ENCODE measurements at regions not wholly inside any gene's neighbourhood (a gene's known extent, or its start where the extent isn't known, plus 50 kb on each side); places are given as distances from the start of the nearest gene placed in this dataset.

DNA sequence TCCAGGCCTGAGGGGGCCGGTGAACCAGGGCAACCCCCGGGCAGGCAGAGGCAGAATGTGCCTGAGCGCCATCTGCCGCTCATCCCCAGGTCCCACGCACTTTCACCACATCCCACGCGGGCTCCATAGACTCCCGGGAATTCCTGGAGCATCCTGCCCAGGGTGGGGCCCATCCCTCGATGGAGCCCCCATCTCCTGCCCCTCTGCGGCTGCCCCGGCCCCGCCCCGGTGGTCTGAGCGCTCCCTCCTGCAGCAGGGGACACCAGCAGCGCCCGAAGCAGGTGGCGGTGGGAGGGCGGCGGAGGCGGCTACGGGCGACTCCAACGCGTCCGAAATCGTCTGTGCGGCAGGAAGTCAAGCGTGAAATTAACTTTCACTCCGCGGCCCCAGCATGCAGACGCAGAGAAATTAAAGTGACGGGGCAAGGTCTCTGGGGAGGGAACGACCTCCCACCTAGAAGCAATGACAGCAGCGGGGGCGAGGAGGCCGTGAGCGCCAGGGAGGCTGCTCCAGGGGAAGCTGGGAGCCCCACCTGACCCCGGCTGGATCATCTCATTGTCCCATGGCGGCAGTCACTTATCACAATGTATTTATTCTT is 122.2 kb downstream of the NCOR2 start:
- Histone ChIP-seq H3K36me3 (ENCODE audit: insufficient read depth, low read length) (peaks cover 32% of the 10 kb centered on the region), H3K4me1 (ENCODE audit: insufficient read depth, low read length) (peaks cover 43% of the 10 kb centered on the region), H3K27me3 (ENCODE audit: control insufficient read depth in 1 of 2, insufficient read depth in 2 of 2, low read length in 2 of 2) (no peaks in the 10 kb centered on the region), H3K9ac (ENCODE audit: low read length) (no peak overlapping the region), H3K4me3 (ENCODE audit: low read depth in 1 of 2, low read length in 2 of 2) (no peak overlapping the region), H3K27ac (ENCODE audit: low read depth, low read length) (no peak overlapping the region), H3K9me3 (ENCODE audit: low read length) (no peaks in the 10 kb centered on the region)

DNA sequence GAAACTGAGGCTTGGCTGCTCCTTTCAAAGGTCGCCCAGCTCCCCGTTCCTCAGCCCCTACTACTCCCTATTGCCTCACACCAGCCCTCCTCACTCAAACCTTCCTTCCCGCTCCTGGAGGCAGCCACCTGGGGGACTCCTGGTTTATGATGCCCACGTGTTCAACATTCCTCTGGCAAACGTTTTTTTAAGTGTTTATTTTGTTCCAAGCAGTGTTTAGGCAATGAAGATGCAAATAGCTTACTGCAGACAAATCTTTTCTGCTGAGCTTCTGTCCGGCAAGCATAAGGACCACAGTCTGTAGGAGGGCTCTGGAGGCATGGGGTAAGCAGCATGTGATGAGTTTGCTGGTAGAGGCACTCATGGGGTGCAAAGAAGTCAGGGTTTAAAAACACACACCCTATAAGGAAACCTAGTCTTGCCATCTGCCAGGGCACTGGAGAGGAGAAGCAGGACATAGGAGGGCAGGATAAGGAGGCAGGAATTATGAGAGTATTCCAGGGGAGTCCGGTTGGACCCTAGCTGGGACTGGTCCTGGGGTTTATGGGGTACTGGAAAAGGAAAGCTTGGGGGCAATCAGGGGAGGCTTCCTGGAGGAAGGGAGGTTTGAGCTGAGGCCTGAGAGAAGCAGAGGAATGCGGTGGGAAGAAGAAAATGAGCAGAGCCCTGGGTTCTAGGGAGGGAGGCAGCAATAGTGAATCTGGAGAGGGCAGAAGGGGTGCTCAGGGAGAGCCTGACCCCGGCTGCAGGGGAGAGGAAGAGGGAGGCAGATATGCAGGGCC is 123.3 kb downstream of the NCOR2 start:
- H3K27me3 ChIP-seq (ENCODE audit: control insufficient read depth in 1 of 2, insufficient read depth in 2 of 2, low read length in 2 of 2): no peaks in the 10 kb centered on the region
- H3K27ac ChIP-seq (ENCODE audit: low read depth, low read length): peak overlapping the region; percentile 57
- peaks cover 53% of the 10 kb centered on the region for H3K4me1 ChIP-seq (ENCODE audit: insufficient read depth, low read length)
- no peaks in the 10 kb centered on the region for H3K9me3 ChIP-seq (ENCODE audit: low read length)
- H3K4me3 ChIP-seq (ENCODE audit: low read depth in 1 of 2, low read length in 2 of 2): no peak overlapping the region
- H3K36me3 ChIP-seq (ENCODE audit: insufficient read depth, low read length): peaks cover 31% of the 10 kb centered on the region
- H3K9ac ChIP-seq (ENCODE audit: low read length): no peak overlapping the region

DNA sequence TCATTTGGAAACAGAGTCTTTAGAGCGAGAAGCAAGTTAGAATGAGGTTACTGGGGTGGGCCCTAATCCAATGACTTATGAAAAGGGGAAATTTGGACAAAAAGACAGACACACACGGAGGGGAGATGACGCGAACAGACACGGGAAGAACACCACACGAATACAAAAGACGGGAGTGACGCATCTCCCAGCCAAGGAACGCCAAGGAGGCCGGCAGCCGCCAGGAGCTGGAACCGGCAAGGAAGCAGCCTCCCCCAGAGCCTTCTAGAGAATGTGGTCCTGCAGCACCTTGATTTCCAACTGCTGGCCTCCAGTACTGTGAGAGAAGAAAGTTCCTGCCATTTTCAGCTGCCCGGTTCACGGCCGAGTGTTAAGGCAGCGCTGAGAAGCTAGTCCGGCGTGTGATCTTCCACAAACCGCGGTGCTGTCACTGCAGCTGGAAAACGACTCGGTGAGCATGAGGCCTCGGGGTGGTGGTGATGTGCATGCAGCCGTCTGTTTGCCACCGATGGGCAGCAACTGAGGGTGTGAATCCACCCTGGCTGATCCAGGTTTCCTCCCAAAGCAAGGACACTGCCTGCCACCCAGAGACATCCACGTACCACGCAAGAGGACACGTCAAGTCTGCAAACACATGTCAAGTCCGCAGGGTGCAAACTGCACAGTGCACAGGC is 124.5 kb downstream of the NCOR2 start:
- Histone ChIP-seq H3K27me3 (ENCODE audit: control insufficient read depth in 1 of 2, insufficient read depth in 2 of 2, low read length in 2 of 2) (no peaks in the 10 kb centered on the region), H3K27ac (ENCODE audit: low read depth, low read length) (no peak overlapping the region), H3K9me3 (ENCODE audit: low read length) (no peaks in the 10 kb centered on the region), H3K4me3 (ENCODE audit: low read depth in 1 of 2, low read length in 2 of 2) (no peak overlapping the region), H3K4me1 (ENCODE audit: insufficient read depth, low read length) (peaks cover 57% of the 10 kb centered on the region), H3K36me3 (ENCODE audit: insufficient read depth, low read length) (peaks cover 19% of the 10 kb centered on the region), H3K9ac (ENCODE audit: low read length) (no peak overlapping the region)

DNA sequence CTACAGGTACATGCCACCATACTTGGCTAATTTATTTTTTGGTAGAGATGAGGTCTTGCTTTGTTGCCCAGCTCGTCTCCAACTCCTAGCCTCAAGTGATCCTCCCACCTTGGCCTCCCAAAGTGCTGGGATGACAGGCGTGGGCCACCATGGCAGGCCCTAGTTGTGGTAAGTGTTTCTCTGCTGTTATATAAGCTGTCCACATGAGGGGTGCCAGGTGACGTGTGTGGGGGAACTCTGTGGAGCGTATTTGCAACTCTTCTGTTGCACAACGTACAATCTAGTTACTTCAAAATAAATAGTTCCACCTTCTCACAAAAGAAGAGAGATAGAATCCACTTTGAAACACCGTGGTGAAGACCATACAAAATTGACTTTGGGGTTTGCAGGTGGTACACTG is 125.1 kb downstream of the NCOR2 start:
- no peaks in the 10 kb centered on the region for H3K27me3 ChIP-seq (ENCODE audit: control insufficient read depth in 1 of 2, insufficient read depth in 2 of 2, low read length in 2 of 2)
- H3K36me3 ChIP-seq (ENCODE audit: insufficient read depth, low read length): peaks cover 14% of the 10 kb centered on the region
- no peak overlapping the region for H3K4me3 ChIP-seq (ENCODE audit: low read depth in 1 of 2, low read length in 2 of 2)
- peaks cover 57% of the 10 kb centered on the region for H3K4me1 ChIP-seq (ENCODE audit: insufficient read depth, low read length)
- H3K9me3 ChIP-seq (ENCODE audit: low read length): no peaks in the 10 kb centered on the region
- H3K9ac ChIP-seq (ENCODE audit: low read length): no peak overlapping the region
- no peak overlapping the region for H3K27ac ChIP-seq (ENCODE audit: low read depth, low read length)

DNA sequence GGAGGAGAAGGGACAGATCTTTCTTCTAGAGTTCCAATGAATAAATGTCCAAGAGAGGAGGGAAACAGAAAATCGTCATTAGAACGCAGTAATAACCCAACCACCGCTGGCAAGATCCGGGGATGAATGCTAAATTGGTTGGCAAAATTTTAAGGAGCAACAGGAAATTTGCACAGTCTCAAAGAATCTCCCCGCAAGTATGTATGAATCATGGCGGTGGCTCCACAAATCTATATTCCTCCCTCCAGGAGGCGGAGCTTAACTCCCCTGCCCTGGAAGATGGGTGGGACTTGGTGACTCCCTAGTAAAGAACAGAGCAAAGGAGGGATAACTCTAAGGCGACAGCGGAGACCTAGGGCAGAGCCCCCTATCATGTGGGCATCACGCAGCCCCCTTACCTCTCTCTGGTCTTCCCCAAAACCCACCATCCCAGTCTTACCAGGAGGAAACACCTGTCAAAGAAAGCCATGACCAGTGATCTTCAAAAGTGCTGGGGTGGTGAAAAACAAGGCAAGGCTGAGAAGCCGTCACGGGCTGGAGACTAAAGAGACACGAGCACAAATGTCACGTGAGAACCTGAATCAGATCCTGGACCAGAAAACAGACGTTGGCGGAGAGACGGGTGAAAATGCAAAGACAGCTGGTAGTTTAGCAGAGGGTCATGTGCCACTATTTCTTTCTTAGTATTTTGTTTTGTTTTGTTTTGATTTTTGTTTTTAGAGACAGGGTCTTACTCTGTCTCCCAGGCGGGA is 125.8 kb downstream of the NCOR2 start:
- Histone ChIP-seq H3K27me3 (ENCODE audit: control insufficient read depth in 1 of 2, insufficient read depth in 2 of 2, low read length in 2 of 2) (no peaks in the 10 kb centered on the region), H3K36me3 (ENCODE audit: insufficient read depth, low read length) (peaks cover 11% of the 10 kb centered on the region), H3K27ac (ENCODE audit: low read depth, low read length) (no peak overlapping the region), H3K4me3 (ENCODE audit: low read depth in 1 of 2, low read length in 2 of 2) (no peak overlapping the region), H3K9ac (ENCODE audit: low read length) (no peak overlapping the region), H3K9me3 (ENCODE audit: low read length) (no peaks in the 10 kb centered on the region), H3K4me1 (ENCODE audit: insufficient read depth, low read length) (peaks cover 57% of the 10 kb centered on the region)

DNA sequence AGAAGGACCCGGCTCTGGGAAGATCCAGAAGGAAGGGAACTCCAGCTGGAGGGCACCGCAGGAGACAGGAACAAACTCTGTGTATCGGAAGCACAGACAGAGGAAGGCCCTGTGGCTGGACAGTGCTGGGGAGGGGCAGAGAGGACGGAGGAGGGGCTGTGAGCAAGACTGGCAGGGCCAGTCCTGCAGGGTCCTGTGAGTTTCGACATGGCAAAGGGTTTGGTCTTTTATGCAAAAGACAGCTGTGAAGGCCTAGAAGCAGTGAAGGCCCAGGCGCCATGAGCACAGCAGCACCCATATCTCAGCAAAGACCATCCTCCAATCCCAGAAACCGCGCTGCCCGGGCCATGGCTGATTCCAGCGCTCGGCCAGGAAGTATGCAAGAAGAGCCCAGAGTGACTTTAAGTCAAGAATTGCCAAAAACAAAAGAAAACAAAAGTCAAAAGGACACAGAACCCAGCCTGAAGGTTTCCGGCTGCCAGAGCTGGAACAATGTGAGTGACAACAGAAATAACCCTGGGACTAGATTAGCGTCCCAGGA is 126.5 kb downstream of the NCOR2 start:
- Histone ChIP-seq H3K36me3 (ENCODE audit: insufficient read depth, low read length) (peaks cover 10% of the 10 kb centered on the region), H3K4me3 (ENCODE audit: low read depth in 1 of 2, low read length in 2 of 2) (no peak overlapping the region), H3K27ac (ENCODE audit: low read depth, low read length) (no peak overlapping the region), H3K9ac (ENCODE audit: low read length) (no peak overlapping the region), H3K4me1 (ENCODE audit: insufficient read depth, low read length) (peaks cover 51% of the 10 kb centered on the region), H3K27me3 (ENCODE audit: control insufficient read depth in 1 of 2, insufficient read depth in 2 of 2, low read length in 2 of 2) (no peaks in the 10 kb centered on the region), H3K9me3 (ENCODE audit: low read length) (no peaks in the 10 kb centered on the region)

DNA sequence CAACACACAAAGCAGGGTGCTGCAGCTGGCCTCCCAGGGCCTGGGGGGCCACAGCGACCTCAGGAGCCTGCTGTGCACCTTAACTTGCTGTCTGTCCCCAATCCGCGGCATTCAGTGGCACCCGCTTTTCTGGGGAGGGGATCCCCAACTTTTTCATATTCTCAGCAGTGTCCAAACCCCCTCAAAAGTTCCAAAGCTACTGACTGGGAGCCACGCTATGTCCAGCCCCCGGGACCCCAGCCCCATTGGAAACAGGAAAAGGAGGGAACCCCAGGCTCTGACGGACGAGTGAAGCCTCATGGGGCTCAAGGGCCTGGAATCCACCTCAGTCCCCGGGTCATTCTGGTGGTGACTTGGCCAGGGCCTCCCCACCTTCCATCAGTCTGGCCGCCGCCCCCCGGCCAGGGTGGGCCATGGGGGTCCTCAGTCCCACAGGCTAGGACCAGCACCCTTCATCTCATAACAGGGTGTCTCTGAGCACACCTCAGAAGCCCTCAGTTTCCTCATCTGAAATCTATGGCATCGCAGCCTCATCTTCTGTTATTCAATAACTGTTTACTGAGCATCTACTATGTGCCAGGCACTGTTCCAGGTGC is 127.3 kb downstream of the NCOR2 start:
- H3K9me3 ChIP-seq (ENCODE audit: low read length): no peaks in the 10 kb centered on the region
- H3K4me1 ChIP-seq (ENCODE audit: insufficient read depth, low read length): peaks cover 48% of the 10 kb centered on the region
- H3K36me3 ChIP-seq (ENCODE audit: insufficient read depth, low read length): peaks cover 10% of the 10 kb centered on the region
- peak overlapping the region; percentile 55 for H3K27ac ChIP-seq (ENCODE audit: low read depth, low read length)
- no peaks in the 10 kb centered on the region for H3K27me3 ChIP-seq (ENCODE audit: control insufficient read depth in 1 of 2, insufficient read depth in 2 of 2, low read length in 2 of 2)
- H3K4me3 ChIP-seq (ENCODE audit: low read depth in 1 of 2, low read length in 2 of 2): no peak overlapping the region
- no peak overlapping the region for H3K9ac ChIP-seq (ENCODE audit: low read length)

DNA sequence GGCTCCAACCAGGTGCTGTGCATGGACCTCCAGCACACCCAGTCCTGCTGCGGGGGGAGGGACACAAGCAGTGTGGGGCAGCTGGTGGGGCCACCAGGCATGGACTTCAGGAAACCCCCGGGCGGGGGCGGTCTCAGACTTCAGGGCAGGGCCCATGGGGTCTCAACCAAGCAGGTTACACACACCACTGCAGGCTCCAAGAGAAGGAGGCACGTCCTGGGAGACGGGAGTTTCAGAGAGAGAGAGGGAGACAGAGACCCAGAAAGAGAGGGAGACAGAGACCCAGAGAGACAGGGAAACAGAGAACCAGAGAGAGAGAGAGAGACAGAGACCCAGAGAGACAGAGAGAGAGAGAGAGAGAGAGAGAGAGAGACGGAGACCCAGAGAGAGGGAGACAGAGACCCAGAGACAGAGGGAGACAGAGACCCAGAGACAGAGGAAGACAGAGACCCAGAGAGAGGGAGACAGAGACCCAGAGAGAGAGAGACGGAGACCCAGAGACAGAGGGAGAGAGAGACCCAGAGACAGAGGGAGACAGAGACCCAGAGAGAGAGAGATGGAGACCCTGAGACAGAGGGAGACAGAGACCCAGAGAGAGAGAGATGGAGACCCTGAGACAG is 128.9 kb downstream of the NCOR2 start:
- Histone ChIP-seq H3K9me3 (ENCODE audit: low read length) (no peaks in the 10 kb centered on the region), H3K9ac (ENCODE audit: low read length) (peak overlapping the region; percentile 9), H3K27me3 (ENCODE audit: control insufficient read depth in 1 of 2, insufficient read depth in 2 of 2, low read length in 2 of 2) (no peaks in the 10 kb centered on the region), H3K4me1 (ENCODE audit: insufficient read depth, low read length) (peaks cover 37% of the 10 kb centered on the region), H3K4me3 (ENCODE audit: low read depth in 1 of 2, low read length in 2 of 2) (no peak overlapping the region), H3K36me3 (ENCODE audit: insufficient read depth, low read length) (peaks cover 21% of the 10 kb centered on the region), H3K27ac (ENCODE audit: low read depth, low read length) (peak overlapping the region; percentile 42)

DNA sequence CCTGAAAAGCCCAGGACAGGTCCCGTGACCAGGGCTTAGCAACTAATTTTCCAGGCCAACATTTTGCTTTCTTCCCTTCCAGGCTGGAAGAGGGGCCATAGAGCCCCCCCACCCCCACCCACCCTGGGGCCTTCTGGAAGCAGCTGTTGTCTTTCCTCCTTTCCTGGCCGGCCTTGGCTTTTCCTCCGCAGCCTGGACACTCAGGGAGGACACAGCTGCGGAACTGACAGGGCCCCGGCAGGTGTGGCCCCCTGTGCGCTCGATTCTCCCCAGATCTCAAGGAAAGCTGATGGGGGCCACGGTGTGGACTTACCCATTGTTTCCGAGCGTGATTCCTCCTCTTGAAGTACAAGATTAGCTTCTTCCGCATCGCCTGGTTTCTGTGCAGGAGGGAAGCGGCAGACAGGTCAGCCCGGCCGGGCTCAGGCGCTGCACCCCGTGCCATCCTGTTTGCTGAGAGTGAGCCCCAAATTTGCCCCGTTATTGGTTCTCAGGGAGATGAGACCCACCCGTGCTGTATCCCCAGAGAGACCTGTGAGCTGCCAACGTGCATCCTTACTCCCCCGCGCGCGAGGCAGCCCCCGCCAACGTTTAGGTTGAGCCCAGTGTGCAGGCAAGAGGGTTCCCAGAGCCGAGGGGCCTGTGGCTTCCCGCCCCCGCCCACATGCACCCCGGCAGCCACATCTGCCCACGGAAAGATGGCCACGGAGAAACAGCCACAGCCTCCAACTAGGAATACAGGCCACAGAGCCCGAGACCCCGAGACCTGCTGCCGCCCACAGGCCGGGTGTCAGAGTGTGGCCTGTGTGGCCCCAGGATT is 129.6 kb downstream of the NCOR2 start:
- Histone ChIP-seq H3K36me3 (ENCODE audit: insufficient read depth, low read length) (peaks cover 17% of the 10 kb centered on the region), H3K4me1 (ENCODE audit: insufficient read depth, low read length) (peaks cover 43% of the 10 kb centered on the region), H3K9me3 (ENCODE audit: low read length) (no peaks in the 10 kb centered on the region), H3K27ac (ENCODE audit: low read depth, low read length) (no peak overlapping the region), H3K9ac (ENCODE audit: low read length) (no peak overlapping the region), H3K27me3 (ENCODE audit: control insufficient read depth in 1 of 2, insufficient read depth in 2 of 2, low read length in 2 of 2) (no peaks in the 10 kb centered on the region), H3K4me3 (ENCODE audit: low read depth in 1 of 2, low read length in 2 of 2) (no peak overlapping the region)

DNA sequence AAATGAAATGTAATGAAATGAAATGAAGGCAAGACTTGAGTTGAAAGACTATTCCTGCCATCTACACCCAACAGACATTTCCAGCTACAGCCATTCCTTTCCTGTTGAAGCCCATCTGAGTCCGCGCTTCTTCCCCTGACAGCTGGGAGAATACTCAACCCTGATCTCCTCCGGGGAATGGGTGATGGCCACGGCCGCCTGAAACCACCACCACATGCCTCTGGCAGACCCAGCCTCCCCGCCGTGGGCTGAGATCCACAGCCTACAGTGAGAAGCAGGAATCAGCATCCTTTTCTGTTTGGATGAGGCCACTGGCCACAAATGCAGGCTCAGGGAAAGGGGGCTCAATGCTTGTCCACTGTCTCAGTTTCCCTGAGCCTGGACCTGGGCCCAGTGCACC is 130.3 kb downstream of the NCOR2 start:
- Histone ChIP-seq H3K9me3 (ENCODE audit: low read length) (no peaks in the 10 kb centered on the region), H3K27me3 (ENCODE audit: control insufficient read depth in 1 of 2, insufficient read depth in 2 of 2, low read length in 2 of 2) (no peaks in the 10 kb centered on the region), H3K27ac (ENCODE audit: low read depth, low read length) (no peak overlapping the region), H3K4me3 (ENCODE audit: low read depth in 1 of 2, low read length in 2 of 2) (no peak overlapping the region), H3K9ac (ENCODE audit: low read length) (no peak overlapping the region), H3K4me1 (ENCODE audit: insufficient read depth, low read length) (peaks cover 43% of the 10 kb centered on the region), H3K36me3 (ENCODE audit: insufficient read depth, low read length) (peaks cover 17% of the 10 kb centered on the region)

Data from muscle layer of colon (tissue), 2 donors.